ENCODE measurements at regions not wholly inside any gene's neighbourhood (a gene's known extent, or its start where the extent isn't known, plus 50 kb on each side); places are given as distances from the start of the nearest gene placed in this dataset.

- no peak for TF ChIP-seq POLR2AphosphoS5 (IDR thresholded peaks at IDR 0.05; ENCODE audit: low read depth, low read length)
- TF ChIP-seq CTCF (IDR thresholded peaks at IDR 0.05): no peak
- TF ChIP-seq PBX3 (IDR thresholded peaks at IDR 0.05): no peak
- TF ChIP-seq REST (IDR thresholded peaks at IDR 0.05; ENCODE audit: low read depth, low read length): no peak
- no peak for TF ChIP-seq YY1 (IDR thresholded peaks at IDR 0.05; ENCODE audit: low read depth)
Measured at GRCh38 chr13:106656186-106656585, 88.2 kb upstream of the ARGLU1 start.
